Neural progenitor cell (in vitro differentiated cells): ENCODE measurements at regions not wholly inside any gene's neighbourhood (a gene's known extent, or its start where the extent isn't known, plus 50 kb on each side); places are given as distances from the start of the nearest gene placed in this dataset.

Experiments
- DNase-seq: peaks from one replicate; pipeline ENCODE4 v3.0.0-alpha.2; 2016; ENCODE audit warnings: low spot score
- H2AFZ ChIP-seq: fragments of 200-600 bp; sonication (generic); replicated peaks from 2 replicates; pipeline ENCODE4 v1.6.1; 2016; ENCODE audit warnings: antibody characterized with exemption
- H3F3A ChIP-seq: fragments of 200-600 bp; sonication (generic); 2 replicates; pipeline ENCODE4 v1.6.1; 2016; ENCODE audit warnings: antibody characterized with exemption, low read depth
- H3K27ac ChIP-seq: fragments of 200-600 bp; sonication (generic); 2 replicates; pipeline ENCODE4 v1.5.1; 2016; ENCODE audit warnings: mild to moderate bottlenecking
- H3K27me3 ChIP-seq: fragments of 200-600 bp; sonication (generic); 2 replicates; pipeline ENCODE4 v1.6.1; 2016; ENCODE audit warnings: mild to moderate bottlenecking, moderate library complexity
- H3K36me3 ChIP-seq: fragments of 200-600 bp; sonication (generic); 2 replicates; pipeline ENCODE4 v1.5.1; 2016
- H3K4me1 ChIP-seq: fragments of 200-600 bp; sonication (generic); 2 replicates; pipeline ENCODE4 v1.6.1; 2016; ENCODE audit warnings: mixed run types
- H3K4me2 ChIP-seq: fragments of 200-600 bp; sonication (generic); 2 replicates; pipeline ENCODE4 v1.6.1; 2016
- H3K4me3 ChIP-seq: fragments of 200-600 bp; sonication (generic); 2 replicates; pipeline ENCODE4 v1.5.1; 2016
- H3K79me2 ChIP-seq: fragments of 200-600 bp; sonication (generic); 2 replicates; pipeline ENCODE4 v1.6.1; 2016; ENCODE audit warnings: low read depth
- H3K9ac ChIP-seq: fragments of 200-600 bp; sonication (generic); 2 replicates; pipeline ENCODE4 v1.6.1; 2016
- H3K9me3 ChIP-seq: fragments of 200-600 bp; sonication (generic); 2 replicates; pipeline ENCODE4 v1.5.1; 2016; ENCODE audit warnings: low read depth
- H4K20me1 ChIP-seq: fragments of 200-600 bp; sonication (generic); 2 replicates; pipeline ENCODE4 v1.6.1; 2016; ENCODE audit warnings: low read depth
- H3K27ac Mint-ChIP-seq: 3 replicates; pipeline ENCODE4 v1.8.0; 2021; ENCODE audit warnings: mixed read lengths
- H3K27me3 Mint-ChIP-seq: 2 replicates; pipeline ENCODE4 v1.8.0; 2022; ENCODE audit warnings: low read depth, mild to moderate bottlenecking, inconsistent platforms, moderate library complexity, mixed read lengths; ENCODE audit not compliant: insufficient read depth
- H3K36me3 Mint-ChIP-seq: 3 replicates; pipeline ENCODE4 v1.8.0; 2021; ENCODE audit warnings: mixed read lengths
- H3K4me1 Mint-ChIP-seq: 3 replicates; pipeline ENCODE4 v1.8.0; 2021; ENCODE audit warnings: mixed read lengths
- H3K4me3 Mint-ChIP-seq: 3 replicates; pipeline ENCODE4 v1.8.0; 2021; ENCODE audit warnings: mild to moderate bottlenecking, moderate library complexity, mixed read lengths
- H3K9me3 Mint-ChIP-seq: 3 replicates; pipeline ENCODE4 v1.8.0; 2020; ENCODE audit warnings: mixed read lengths
- CTCF ChIP-seq: fragments of 200-600 bp; sonication (generic); IDR thresholded peaks from 2 replicates; pipeline ENCODE4 v1.5.1; 2017; ENCODE audit warnings: antibody characterized with exemption, mild to moderate bottlenecking
- EZH2 ChIP-seq: fragments of 200-600 bp; sonication (generic); IDR thresholded peaks from 2 replicates; pipeline ENCODE4 v1.6.1; 2017; ENCODE audit warnings: antibody characterized with exemption, mild to moderate bottlenecking, moderate library complexity
- EZH2phosphoT487 ChIP-seq: fragments of 200-600 bp; sonication (generic); IDR thresholded peaks from 2 replicates; pipeline ENCODE4 v1.6.1; 2017; ENCODE audit warnings: antibody characterized with exemption

GRCh38 chr5:143893638-143894037, 81.7 kb downstream of the HMHB1 start:
- TF ChIP-seq CTCF, result no peak
- TF ChIP-seq EZH2phosphoT487, result no peak
- TF ChIP-seq EZH2, result no peak
- Mint-ChIP-seq H3K36me3 (no peaks in the 10 kb centered on the region), H3K27ac (no peak overlapping the region), H3K9me3 (no peaks in the 10 kb centered on the region), H3K4me1 (peaks cover 22% of the 10 kb centered on the region), H3K4me3 (no peak overlapping the region), H3K27me3 (peaks cover 2% of the 10 kb centered on the region)
- H3K4me3 ChIP-seq, result no peak overlapping the region
- H3K79me2 ChIP-seq, result no peaks in the 10 kb centered on the region
- H4K20me1 ChIP-seq, result no peaks in the 10 kb centered on the region
- no peak overlapping the region for H3K27ac ChIP-seq
- no peaks in the 10 kb centered on the region for H3K36me3 ChIP-seq
- H3K27me3 ChIP-seq, result no peaks in the 10 kb centered on the region
- H3K4me1 ChIP-seq, result no peaks in the 10 kb centered on the region
- no peak overlapping the region for H2AFZ ChIP-seq
- H3F3A ChIP-seq, result no peaks in the 10 kb centered on the region
- H3K4me2 ChIP-seq, result no peak overlapping the region
- no peak for DNase-seq
- no peak overlapping the region for H3K9ac ChIP-seq
- no peaks in the 10 kb centered on the region for H3K9me3 ChIP-seq

GRCh38 chr5:143896516-143896915, 84.6 kb downstream of the HMHB1 start:
- H3F3A ChIP-seq, result no peaks in the 10 kb centered on the region
- H3K9me3 ChIP-seq, result no peaks in the 10 kb centered on the region
- no peak overlapping the region for H3K4me2 ChIP-seq
- peak; percentile 12 for DNase-seq
- no peak overlapping the region for H3K9ac ChIP-seq
- peaks cover 12% of the 10 kb centered on the region for H3K4me1 Mint-ChIP-seq
- H3K36me3 ChIP-seq, result no peaks in the 10 kb centered on the region
- no peak overlapping the region for H3K27ac ChIP-seq
- H4K20me1 ChIP-seq, result no peaks in the 10 kb centered on the region
- H3K79me2 ChIP-seq, result no peaks in the 10 kb centered on the region
- peaks cover 2% of the 10 kb centered on the region for H3K27me3 Mint-ChIP-seq
- no peaks in the 10 kb centered on the region for H3K9me3 Mint-ChIP-seq
- H3K4me3 Mint-ChIP-seq, result no peak overlapping the region
- no peak overlapping the region for H2AFZ ChIP-seq
- H3K36me3 Mint-ChIP-seq, result no peaks in the 10 kb centered on the region
- no peak overlapping the region for H3K4me3 ChIP-seq
- H3K27me3 ChIP-seq, result no peaks in the 10 kb centered on the region
- no peak overlapping the region for H3K27ac Mint-ChIP-seq
- no peaks in the 10 kb centered on the region for H3K4me1 ChIP-seq
- no peak for TF ChIP-seq EZH2
- TF ChIP-seq EZH2phosphoT487, result no peak
- no peak for TF ChIP-seq CTCF

- H3K27me3 Mint-ChIP-seq, result peaks cover 2% of the 10 kb centered on the region
- Histone ChIP-seq H3K9me3 (no peaks in the 10 kb centered on the region), H3K79me2 (no peaks in the 10 kb centered on the region), H3K4me2 (no peak overlapping the region), H3K4me1 (no peaks in the 10 kb centered on the region), H3K36me3 (no peaks in the 10 kb centered on the region), H3K27ac (no peak overlapping the region), H3K27me3 (no peaks in the 10 kb centered on the region), H3K4me3 (no peak overlapping the region), H3F3A (no peaks in the 10 kb centered on the region), H2AFZ (no peak overlapping the region), H4K20me1 (no peaks in the 10 kb centered on the region), H3K9ac (no peak overlapping the region)
- no peak for DNase-seq
- peaks cover 10% of the 10 kb centered on the region for H3K4me1 Mint-ChIP-seq
- no peak overlapping the region for H3K27ac Mint-ChIP-seq
- TF ChIP-seq CTCF (no peak), EZH2phosphoT487 (no peak), EZH2 (no peak)
- H3K9me3 Mint-ChIP-seq, result no peaks in the 10 kb centered on the region
- H3K36me3 Mint-ChIP-seq, result no peaks in the 10 kb centered on the region
- H3K4me3 Mint-ChIP-seq, result no peak overlapping the region
Observed at GRCh38 chr5:143896966-143897365, 85.0 kb downstream of the HMHB1 start.

- no peak overlapping the region for H3K27ac ChIP-seq
Observed at GRCh38 chr5:143898381-143898780, 86.4 kb downstream of the HMHB1 start.

More at GRCh38 chr5:143898381-143898780, 86.4 kb downstream of the HMHB1 start:
- TF ChIP-seq CTCF (no peak), EZH2 (no peak), EZH2phosphoT487 (no peak)
- no peak overlapping the region for H3K4me2 ChIP-seq
- Mint-ChIP-seq H3K36me3 (no peaks in the 10 kb centered on the region), H3K9me3 (no peaks in the 10 kb centered on the region), H3K4me3 (no peak overlapping the region), H3K27me3 (peaks cover 3% of the 10 kb centered on the region), H3K4me1 (peaks cover 8% of the 10 kb centered on the region), H3K27ac (no peak overlapping the region)
- H3K4me1 ChIP-seq, result no peaks in the 10 kb centered on the region
- no peak overlapping the region for H3K9ac ChIP-seq
- H3K4me3 ChIP-seq, result no peak overlapping the region
- no peaks in the 10 kb centered on the region for H3K27me3 ChIP-seq
- no peaks in the 10 kb centered on the region for H3F3A ChIP-seq
- no peaks in the 10 kb centered on the region for H3K79me2 ChIP-seq
- no peaks in the 10 kb centered on the region for H4K20me1 ChIP-seq
- no peaks in the 10 kb centered on the region for H3K9me3 ChIP-seq
- H2AFZ ChIP-seq, result no peak overlapping the region
- no peak for DNase-seq
- H3K36me3 ChIP-seq, result no peaks in the 10 kb centered on the region
